ENCODE measurements at regions not wholly inside any gene's neighbourhood (a gene's known extent, or its start where the extent isn't known, plus 50 kb on each side); places are given as distances from the start of the nearest gene placed in this dataset.

DNA sequence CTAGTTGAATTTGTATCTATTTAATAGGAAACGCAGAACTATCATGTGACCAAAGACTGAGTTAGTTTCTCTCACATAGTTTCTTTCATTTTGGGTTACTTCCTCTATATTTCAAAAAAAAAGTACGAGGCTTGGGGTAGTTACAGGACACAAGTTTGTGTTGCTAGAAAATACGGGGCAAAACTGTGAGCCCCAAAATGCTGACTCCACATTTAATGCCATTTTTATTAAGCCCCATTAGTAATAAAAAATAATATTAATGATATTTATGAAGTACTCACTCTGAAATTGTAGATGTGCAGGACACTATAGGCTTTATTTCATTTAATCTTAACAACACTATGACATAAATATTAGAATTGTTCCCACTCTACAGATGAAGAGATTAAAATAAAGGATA is 268.6 kb downstream of the DTHD1 start:
- TF ChIP-seq, protein P1, sequence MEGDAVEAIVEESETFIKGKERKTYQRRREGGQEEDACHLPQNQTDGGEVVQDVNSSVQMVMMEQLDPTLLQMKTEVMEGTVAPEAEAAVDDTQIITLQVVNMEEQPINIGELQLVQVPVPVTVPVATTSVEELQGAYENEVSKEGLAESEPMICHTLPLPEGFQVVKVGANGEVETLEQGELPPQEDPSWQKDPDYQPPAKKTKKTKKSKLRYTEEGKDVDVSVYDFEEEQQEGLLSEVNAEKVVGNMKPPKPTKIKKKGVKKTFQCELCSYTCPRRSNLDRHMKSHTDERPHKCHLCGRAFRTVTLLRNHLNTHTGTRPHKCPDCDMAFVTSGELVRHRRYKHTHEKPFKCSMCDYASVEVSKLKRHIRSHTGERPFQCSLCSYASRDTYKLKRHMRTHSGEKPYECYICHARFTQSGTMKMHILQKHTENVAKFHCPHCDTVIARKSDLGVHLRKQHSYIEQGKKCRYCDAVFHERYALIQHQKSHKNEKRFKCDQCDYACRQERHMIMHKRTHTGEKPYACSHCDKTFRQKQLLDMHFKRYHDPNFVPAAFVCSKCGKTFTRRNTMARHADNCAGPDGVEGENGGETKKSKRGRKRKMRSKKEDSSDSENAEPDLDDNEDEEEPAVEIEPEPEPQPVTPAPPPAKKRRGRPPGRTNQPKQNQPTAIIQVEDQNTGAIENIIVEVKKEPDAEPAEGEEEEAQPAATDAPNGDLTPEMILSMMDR (IDR thresholded peaks at IDR 0.05; ENCODE audit: low read depth, low read length, poor library complexity, severe bottlenecking) = no peak
- no peak for TF ChIP-seq EZH2phosphoT487 (IDR thresholded peaks at IDR 0.05; ENCODE audit: borderline replicate concordance, low read length)
